H1 (cell line): ENCODE measurements at regions not wholly inside any gene's neighbourhood (a gene's known extent, or its start where the extent isn't known, plus 50 kb on each side); places are given as distances from the start of the nearest gene placed in this dataset.

Experiments
- CTCF ChIA-PET: fragments of 300-600 bp; sonication (Branson Sonifier 250); formaldehyde crosslinking; loops from one replicate; lab custom pipeline; 2021; ENCODE audit not compliant: partially characterized antibody; lab: Charles Lee
- POLR2A ChIA-PET: fragments of 300-600 bp; sonication (Branson Sonifier 250); formaldehyde crosslinking; loops from one replicate; lab custom pipeline; 2021; ENCODE audit warnings: inconsistent platforms; ENCODE audit not compliant: partially characterized antibody; lab: Charles Lee
- DNase-seq, 2 experiments: peaks; one replicate each; pipeline versions ENCODE4 v3.0.0 to v3.0.0-alpha.2; 2010 to 2022; ENCODE audit warnings: low spot score in 2 of 2, low read depth in 1 of 2, mixed read lengths in 1 of 2
- FAIRE-seq: peaks from 2 replicates; lab custom pipeline; 2011; peaks lifted over from hg19 to GRCh38; lab: Jason Lieb, UNC
- H2AFZ ChIP-seq: 2 replicates; pipeline ENCODE4 v1.8.1; 2012; ENCODE audit warnings: low read length, inconsistent platforms
- H2AK5ac ChIP-seq: 2 replicates; pipeline ENCODE4 v1.6.1; 2013; ENCODE audit warnings: low read depth, low read length
- H2BK120ac ChIP-seq: replicated peaks from 2 replicates; pipeline ENCODE3; 2013; ENCODE audit warnings: low read depth, low read length, inconsistent platforms
- H2BK12ac ChIP-seq: 2 replicates; pipeline ENCODE4 v1.6.1; 2013; ENCODE audit warnings: low read depth, low read length
- H2BK15ac ChIP-seq: 2 replicates; pipeline ENCODE4 v1.6.1; 2013; ENCODE audit warnings: low read length
- H2BK20ac ChIP-seq: 2 replicates; pipeline ENCODE4 v1.6.1; 2013; ENCODE audit warnings: low read length
- H2BK5ac ChIP-seq: 2 replicates; pipeline ENCODE4 v1.6.1; 2013; ENCODE audit warnings: low read depth, low read length
- H3K14ac ChIP-seq: 2 replicates; pipeline ENCODE4 v1.6.1; 2013; ENCODE audit warnings: inconsistent platforms; ENCODE audit not compliant: insufficient read length
- H3K18ac ChIP-seq: 2 replicates; pipeline ENCODE4 v1.6.1; 2013; ENCODE audit warnings: low read length; ENCODE audit errors: extremely low read depth
- H3K23ac ChIP-seq: 2 replicates; pipeline ENCODE4 v1.6.1; 2013; ENCODE audit warnings: inconsistent platforms; ENCODE audit not compliant: insufficient read length
- H3K23me2 ChIP-seq: 2 replicates; pipeline ENCODE4 v1.6.1; 2013; ENCODE audit warnings: low read depth, low read length
- H3K27ac ChIP-seq: 2 replicates; pipeline ENCODE4 v1.6.1; 2011; ENCODE audit warnings: low read depth, low read length, inconsistent platforms
- H3K27me3 ChIP-seq, 4 experiments: replicated peaks in 1 of 4; 1 replicate in 1 of 4; 2 replicates in 3 of 4; pipeline versions ENCODE4 v1.6.1 to v1.8.1; 2011 to 2013; ENCODE audit warnings: low read length in 3 of 4, mild to moderate bottlenecking in 3 of 4, inconsistent platforms in 2 of 4, mixed read lengths in 2 of 4, moderate library complexity in 1 of 4; ENCODE audit not compliant: control insufficient read depth in 3 of 4, insufficient read depth in 3 of 4; ENCODE audit errors: extremely low read depth in 1 of 4
- H3K36me3 ChIP-seq, 4 experiments: 2 replicates each; pipeline versions ENCODE4 v1.6.1 to v1.8.1; 2011 to 2013; ENCODE audit warnings: mild to moderate bottlenecking in 4 of 4, low read length in 3 of 4, moderate library complexity in 2 of 4, control low read depth in 1 of 4, inconsistent platforms in 1 of 4; ENCODE audit not compliant: insufficient read depth in 4 of 4, control insufficient read depth in 2 of 4
- H3K4ac ChIP-seq: replicated peaks from 2 replicates; pipeline ENCODE3; 2013; ENCODE audit warnings: low read length, low read depth, mixed read lengths, inconsistent platforms; ENCODE audit not compliant: insufficient read length
- H3K4me1 ChIP-seq, 4 experiments: replicated peaks in 1 of 4; 1 replicate in 1 of 4; 2 replicates in 3 of 4; pipeline versions ENCODE4 v1.6.1 to v1.8.1; 2011 to 2013; ENCODE audit warnings: low read length in 3 of 4, inconsistent platforms in 2 of 4, mixed read lengths in 1 of 4; ENCODE audit not compliant: insufficient read depth in 4 of 4, control insufficient read depth in 3 of 4
- H3K4me2 ChIP-seq, 2 experiments: 2 replicates each; pipeline versions ENCODE4 v1.6.1 to v1.8.1; 2011 to 2013; ENCODE audit warnings: low read depth in 2 of 2, low read length in 2 of 2, control low read depth in 1 of 2, inconsistent platforms in 1 of 2, mild to moderate bottlenecking in 1 of 2; ENCODE audit not compliant: insufficient read depth in 1 of 2
- H3K4me3 ChIP-seq, 4 experiments: fragments of 200-600, 300-600 bp in 1 of 4; sonication (generic), shearing (Covaris generic), sonication (Bioruptor Twin) in 1 of 4; 2 replicates each; pipeline versions ENCODE4 v1.5.1 to v1.8.1; 2011 to 2016; ENCODE audit warnings: low read length in 4 of 4, low read depth in 3 of 4, control low read depth in 2 of 4, inconsistent platforms in 2 of 4, mild to moderate bottlenecking in 2 of 4, mixed read lengths in 1 of 4, moderate library complexity in 1 of 4; ENCODE audit not compliant: insufficient read depth in 2 of 4; ENCODE audit errors: extremely low read depth in 1 of 4
- H3K56ac ChIP-seq: replicated peaks from 2 replicates; pipeline ENCODE3; 2013; ENCODE audit warnings: low read depth, mild to moderate bottlenecking, mixed read lengths, low read length, inconsistent platforms; ENCODE audit not compliant: insufficient read length
- H3K79me1 ChIP-seq: 2 replicates; pipeline ENCODE4 v1.6.1; 2013; ENCODE audit warnings: low read depth, low read length, control low read depth
- H3K79me2 ChIP-seq, 2 experiments: 2 replicates each; pipeline versions ENCODE4 v1.6.1 to v1.8.1; 2012 to 2013; ENCODE audit warnings: low read length in 2 of 2, mild to moderate bottlenecking in 2 of 2, inconsistent platforms in 1 of 2; ENCODE audit not compliant: insufficient read depth in 2 of 2, control insufficient read depth in 1 of 2
- H3K9ac ChIP-seq, 4 experiments: replicated peaks in 1 of 4; 1 replicate in 1 of 4; 2 replicates in 3 of 4; pipeline versions ENCODE4 v1.6.1 to v1.8.1; 2011 to 2013; ENCODE audit warnings: low read depth in 3 of 4, low read length in 3 of 4, control low read depth in 2 of 4, mild to moderate bottlenecking in 2 of 4, moderate library complexity in 2 of 4, inconsistent platforms in 1 of 4; ENCODE audit errors: extremely low read depth in 1 of 4
- H3K9me3 ChIP-seq, 2 experiments: 2 replicates each; pipeline versions ENCODE4 v1.6.1 to v1.8.1; 2012 to 2013; ENCODE audit warnings: mild to moderate bottlenecking in 2 of 2, moderate library complexity in 2 of 2, control low read depth in 1 of 2, inconsistent platforms in 1 of 2, low read depth in 1 of 2, low read length in 1 of 2, mixed read lengths in 1 of 2; ENCODE audit not compliant: insufficient read depth in 2 of 2
- H4K20me1 ChIP-seq, 2 experiments: replicated peaks in 1 of 2; 2 replicates each; pipeline versions ENCODE3 to v1.8.1; 2011 to 2013; ENCODE audit warnings: inconsistent platforms in 2 of 2, low read length in 2 of 2, mild to moderate bottlenecking in 1 of 2; ENCODE audit not compliant: insufficient read depth in 2 of 2, control insufficient read depth in 1 of 2
- H4K5ac ChIP-seq: 2 replicates; pipeline ENCODE4 v1.6.1; 2013; ENCODE audit warnings: low read length, low read depth, mixed read lengths, inconsistent platforms; ENCODE audit not compliant: insufficient read length
- H4K8ac ChIP-seq: 2 replicates; pipeline ENCODE4 v1.8.0; 2013; ENCODE audit warnings: mild to moderate bottlenecking, moderate library complexity, low read length, inconsistent platforms; ENCODE audit not compliant: insufficient read depth; ENCODE audit errors: extremely low read depth
- H4K91ac ChIP-seq: replicated peaks from 2 replicates; pipeline ENCODE3; 2013; ENCODE audit warnings: low read length, mixed read lengths, inconsistent platforms; ENCODE audit not compliant: insufficient read length
- TEAD4 ChIP-seq: IDR thresholded peaks from 2 replicates; pipeline ENCODE4 v1.6.1; 2012; ENCODE audit warnings: low read depth, low read length, inconsistent platforms, mixed read lengths
- WGBS, 2 experiments: shearing (Covaris generic) in 1 of 2; methylation state at CpG; one replicate each; pipeline versions ENCODE4 v1.1.6 to v1.1.7; 2013 to 2015; ENCODE audit warnings: low lambda C conversion rate in 2 of 2, mixed read lengths in 2 of 2, inconsistent platforms in 1 of 2, low coverage in 1 of 2, missing lambda C conversion rate in 1 of 2; ENCODE audit not compliant: insufficient replicate concordance in 2 of 2, insufficient coverage in 1 of 2, insufficient read length in 1 of 2; ENCODE audit errors: extremely low coverage in 1 of 2, missing lambda C conversion rate in 1 of 2; 5-methylcytosine and 5-hydroxymethylcytosine counted together

DNA sequence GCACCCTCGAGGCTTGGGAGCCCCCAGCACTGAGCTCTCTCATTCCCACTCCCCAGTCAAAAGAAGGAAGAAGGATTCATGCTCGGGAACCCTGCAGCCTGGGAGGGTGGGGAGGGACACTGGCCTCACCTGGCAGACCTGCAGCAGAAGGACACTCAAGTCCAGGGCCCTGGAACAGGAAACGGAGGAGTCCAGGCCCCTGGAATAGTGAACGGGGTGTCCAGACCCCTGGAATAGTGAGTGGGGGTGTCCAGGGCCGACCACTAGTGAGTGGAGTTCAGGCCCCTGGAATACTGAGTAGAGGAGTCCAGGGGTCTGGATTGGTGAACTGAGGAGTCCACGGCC lies 292.5 kb downstream of the NDUFA10 start:
- no peak overlapping the region for H3K23ac ChIP-seq
- H4K91ac ChIP-seq, result no peak overlapping the region
- no peak for FAIRE-seq
- H3K9me3 ChIP-seq, result no peaks in the 10 kb centered on the region
- no peaks in the 10 kb centered on the region for H3K23me2 ChIP-seq
- H3K36me3 ChIP-seq, result no peaks in the 10 kb centered on the region
- no peak overlapping the region for H3K56ac ChIP-seq
- H3K27ac ChIP-seq, result no peak overlapping the region
- no peak overlapping the region for H2BK5ac ChIP-seq
- no peak overlapping the region for H2AFZ ChIP-seq
- H3K79me2 ChIP-seq, result no peaks in the 10 kb centered on the region
- H3K4me3 ChIP-seq, result no peak overlapping the region
- H3K27me3 ChIP-seq, result no peaks in the 10 kb centered on the region
- H3K4ac ChIP-seq, result no peak overlapping the region
- no peaks in the 10 kb centered on the region for H4K20me1 ChIP-seq
- H3K18ac ChIP-seq, result no peak overlapping the region
- H4K5ac ChIP-seq, result no peak overlapping the region
- ChIA-PET CTCF (no interaction called here), POLR2A (no interaction called here)
- no peaks in the 10 kb centered on the region; a peak in 1 of 7 replicates for H3K4me1 ChIP-seq
- H2AK5ac ChIP-seq, result no peak overlapping the region
- H2BK20ac ChIP-seq, result no peak overlapping the region
- WGBS, 2 experiments, result 85% methylated on average over 6 of the region's 6 CpGs; no CpG with 5 or more reads in 1 of the 2 experiments
- H4K8ac ChIP-seq, result no peak overlapping the region
- H3K4me2 ChIP-seq, result no peak overlapping the region
- no peaks in the 10 kb centered on the region for H3K79me1 ChIP-seq
- H2BK12ac ChIP-seq, result no peak overlapping the region
- no peak overlapping the region for H2BK120ac ChIP-seq
- no peak for DNase-seq
- no peak overlapping the region for H3K9ac ChIP-seq
- no peak overlapping the region for H3K14ac ChIP-seq
- no peak overlapping the region for H2BK15ac ChIP-seq
- no peak for TF ChIP-seq TEAD4
